Erythroblast (primary cell): ENCODE measurements at regions not wholly inside any gene's neighbourhood (a gene's known extent, or its start where the extent isn't known, plus 50 kb on each side); places are given as distances from the start of the nearest gene placed in this dataset.
"Not testable (repeated sequence)": the region's sequence is repeated elsewhere in the genome, so short reads cannot be mapped to it uniquely, and the experiment has no call there.

Source experiments
- DNase-seq, 2 experiments: peaks; one replicate each; lab custom pipeline; 2025; lab: John Stamatoyannopoulos, UW
- GATA1 ChIP-seq: IDR thresholded peaks from 2 replicates; pipeline ENCODE4 v1.6.1; 2011; ENCODE audit warnings: low read depth, mild to moderate bottlenecking, control low read depth, low read length, moderate library complexity
- POLR2A ChIP-seq: IDR thresholded peaks from 2 replicates; pipeline ENCODE4 v1.6.1; 2011; ENCODE audit warnings: mild to moderate bottlenecking, low read length

- no peak for DNase-seq
- TF ChIP-seq GATA1 (no peak), POLR2A (no peak)
Measured at GRCh38 chr7:52163311-52163710, 846.7 kb upstream of the COBL start.

GRCh38 chr7:52161483-52161882 is 844.9 kb upstream of the COBL start:
- TF ChIP-seq GATA1 (no peak), POLR2A (no peak)
- no peak for DNase-seq

GRCh38 chr7:52159421-52159820 is 842.8 kb upstream of the COBL start:
- not testable (repeated sequence) for DNase-seq

DNA sequence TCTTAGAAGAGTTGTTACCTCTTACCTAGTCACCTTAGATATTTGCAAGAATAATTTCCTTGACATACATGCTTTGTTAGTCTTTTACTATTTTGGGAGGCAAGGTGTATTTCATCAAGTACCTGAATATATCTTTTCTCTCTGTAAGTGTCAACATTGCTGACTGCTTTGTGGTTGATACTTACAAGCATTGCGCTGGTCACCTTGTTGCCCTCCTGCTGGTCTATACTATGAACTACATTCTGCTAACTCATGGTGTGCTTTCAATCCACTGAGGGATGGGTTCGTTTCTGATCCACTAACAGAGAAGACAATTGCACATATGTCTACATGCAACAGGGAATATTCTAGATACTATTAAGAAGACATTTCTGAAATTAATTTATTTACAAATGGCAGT is 837.8 kb upstream of the COBL start:
- no peak for DNase-seq
- TF ChIP-seq POLR2A = no peak
- TF ChIP-seq GATA1 = no peak

DNA sequence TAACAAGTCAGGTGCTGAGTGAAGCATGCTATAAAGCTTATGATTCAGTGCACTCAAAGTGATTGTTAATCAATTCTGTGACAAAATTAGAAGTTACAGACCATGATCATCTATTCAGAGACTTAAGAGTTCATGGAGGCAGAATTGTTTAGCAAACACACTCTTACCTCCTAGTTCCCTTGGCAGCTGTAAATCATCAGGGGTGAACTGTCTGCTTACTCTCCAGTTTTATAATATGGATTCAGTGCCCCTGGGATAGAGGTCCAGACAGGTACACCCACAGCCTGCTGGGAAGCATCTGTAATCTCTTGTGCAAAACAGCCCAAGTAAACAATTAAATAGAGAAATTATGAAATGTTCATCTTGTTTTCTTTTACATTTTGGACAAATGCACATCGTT is 835.0 kb upstream of the COBL start:
- DNase-seq = no peak
- TF ChIP-seq GATA1 (no peak), POLR2A (no peak)

- no peak for DNase-seq
- no peak for TF ChIP-seq POLR2A
- TF ChIP-seq GATA1 = no peak
Measured at GRCh38 chr7:52150952-52151351, 834.3 kb upstream of the COBL start.

DNA sequence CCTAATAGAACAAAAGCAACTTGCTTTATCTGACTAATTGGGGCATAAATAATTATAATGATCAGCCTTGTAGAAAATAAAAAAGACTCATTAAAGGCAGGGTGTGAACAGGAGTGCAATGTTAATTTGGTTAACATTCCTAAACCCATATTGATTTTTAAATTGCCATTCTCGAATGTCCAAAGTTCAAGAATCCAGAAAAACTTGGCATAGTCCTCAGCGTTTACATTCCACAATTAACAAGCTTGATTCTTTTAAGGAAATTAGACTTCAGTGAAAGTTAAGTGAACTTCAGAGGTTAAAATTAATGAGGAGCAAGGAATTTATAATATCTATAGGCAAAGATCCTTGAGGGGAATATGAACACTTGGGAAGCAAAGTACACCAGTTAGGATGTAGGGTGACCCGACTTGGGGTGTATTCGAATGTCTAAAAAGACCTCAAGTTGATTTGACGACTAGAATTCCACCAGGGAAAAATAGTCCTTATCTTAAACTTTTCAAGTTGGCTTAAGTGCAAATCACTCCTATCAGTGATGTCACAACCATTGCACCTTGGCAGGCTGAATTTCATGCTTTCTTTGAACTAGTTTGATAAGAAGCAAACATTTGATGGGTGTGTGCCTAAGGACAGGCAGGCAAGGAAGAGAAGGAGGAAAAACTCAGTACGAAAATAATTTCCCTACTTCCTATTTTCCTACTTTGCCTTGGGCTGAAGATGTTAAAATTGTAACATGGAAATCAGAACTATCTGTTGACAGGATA is 830.4 kb upstream of the COBL start:
- TF ChIP-seq POLR2A (no peak), GATA1 (no peak)
- no peak for DNase-seq

GRCh38 chr7:52143219-52143618 is 826.6 kb upstream of the COBL start:
- no peak for TF ChIP-seq POLR2A
- no peak for TF ChIP-seq GATA1
- no peak for DNase-seq

- TF ChIP-seq POLR2A (no peak), GATA1 (no peak)
- no peak for DNase-seq
Measured at GRCh38 chr7:52140851-52141250, 824.2 kb upstream of the COBL start.

DNA sequence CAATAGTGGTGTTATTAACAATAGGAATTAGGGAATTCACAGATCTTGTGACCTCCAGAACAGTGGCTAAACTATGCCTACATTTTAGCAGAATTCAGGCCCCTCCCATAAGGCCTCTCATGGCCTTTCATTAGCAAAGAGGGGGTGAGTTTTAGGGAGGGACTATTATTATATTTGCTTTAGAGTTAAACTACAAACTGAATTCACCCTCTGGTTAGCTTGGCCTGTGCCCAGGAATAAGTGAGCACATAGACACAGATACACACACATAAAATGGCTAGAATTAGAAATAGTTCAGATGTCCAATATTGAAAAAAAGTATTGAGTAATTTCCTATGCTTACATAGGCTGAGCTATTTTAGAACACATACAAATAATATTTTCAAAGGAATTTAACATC is 818.8 kb upstream of the COBL start:
- no peak for TF ChIP-seq POLR2A
- TF ChIP-seq GATA1 = no peak
- DNase-seq = no peak

GRCh38 chr7:52129278-52129677 is 812.7 kb upstream of the COBL start:
- DNase-seq = no peak
- TF ChIP-seq POLR2A (no peak), GATA1 (no peak)

DNA sequence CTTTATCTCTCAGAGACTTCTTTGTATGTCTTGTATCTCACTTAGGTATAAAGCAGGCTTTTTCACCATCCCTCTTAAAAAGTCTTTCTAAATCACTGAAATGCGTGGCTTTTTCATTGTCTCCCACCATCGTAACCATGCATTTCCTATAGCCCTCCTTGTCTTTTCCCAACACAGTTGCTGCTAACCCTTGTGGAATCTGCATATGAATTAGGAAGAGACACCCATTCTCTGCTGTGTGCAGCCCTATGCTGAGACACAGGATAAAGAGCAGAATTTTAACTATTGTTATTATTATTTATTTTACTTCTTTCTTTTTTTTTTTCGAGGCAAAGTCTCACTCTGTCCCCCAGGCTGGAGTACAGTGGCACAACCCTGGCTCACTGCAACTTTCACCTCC is 804.3 kb upstream of the COBL start:
- TF ChIP-seq POLR2A (no peak), GATA1 (no peak)
- no peak for DNase-seq

GRCh38 chr7:52119537-52119936 is 802.9 kb upstream of the COBL start:
- DNase-seq = no peak
- TF ChIP-seq POLR2A (no peak), GATA1 (no peak)

GRCh38 chr7:52114509-52114908 is 797.9 kb upstream of the COBL start:
- DNase-seq = no peak
- TF ChIP-seq POLR2A (no peak), GATA1 (no peak)

- no peak for DNase-seq
- no peak for TF ChIP-seq POLR2A
- no peak for TF ChIP-seq GATA1
Measured at GRCh38 chr7:52114056-52114455, 797.4 kb upstream of the COBL start.
